ELF-1 (cell line): ENCODE measurements at regions not wholly inside any gene's neighbourhood (a gene's known extent, or its start where the extent isn't known, plus 50 kb on each side); places are given as distances from the start of the nearest gene placed in this dataset.
"Not testable (repeated sequence)": the region's sequence is repeated elsewhere in the genome, so short reads cannot be mapped to it uniquely, and the experiment has no call there.

ENCODE experiments used
- DNase-seq: peaks from one replicate; pipeline ENCODE4 v3.0.0-alpha.2; 2016; ENCODE audit warnings: low read depth, low spot score

GRCh38 chr5:1987471-1987870 is 104.7 kb upstream of the IRX4 start:
- no peak for DNase-seq

- DNase-seq, result no peak
These were observed 103.1 kb upstream of the IRX4 start for GRCh38 chr5:1985781-1986180.

- DNase-seq, result no peak
These were observed 101.4 kb upstream of the IRX4 start for GRCh38 chr5:1983919-1984695.

GRCh38 chr5:1983401-1983800 is 100.7 kb upstream of the IRX4 start:
- no peak for DNase-seq

GRCh38 chr5:1982561-1982960 is 99.8 kb upstream of the IRX4 start:
- not testable (repeated sequence) for DNase-seq

- DNase-seq, result no peak
These were observed 93.4 kb upstream of the IRX4 start for GRCh38 chr5:1975898-1976765.

- DNase-seq, result no peak
These were observed 92.6 kb upstream of the IRX4 start for GRCh38 chr5:1975406-1975715.

- DNase-seq, result no peak
These were observed 92.0 kb upstream of the IRX4 start for GRCh38 chr5:1974501-1975405.

- DNase-seq, result no peak
These were observed 91.4 kb upstream of the IRX4 start for GRCh38 chr5:1974081-1974480.

GRCh38 chr5:1973391-1974013 is 90.8 kb upstream of the IRX4 start:
- no peak for DNase-seq

- DNase-seq, result no peak
These were observed 89.2 kb upstream of the IRX4 start for GRCh38 chr5:1971944-1972343.

- DNase-seq, result no peak
These were observed 85.0 kb upstream of the IRX4 start for GRCh38 chr5:1967736-1968135.

- no peak for DNase-seq
These were observed 83.7 kb upstream of the IRX4 start for GRCh38 chr5:1966461-1966860.

- no peak for DNase-seq
These were observed 83.2 kb upstream of the IRX4 start for GRCh38 chr5:1965925-1966324.

GRCh38 chr5:1963941-1964451 is 81.3 kb upstream of the IRX4 start:
- no peak for DNase-seq

GRCh38 chr5:1963358-1963757 is 80.6 kb upstream of the IRX4 start:
- no peak for DNase-seq

GRCh38 chr5:1962619-1963355 is 80.1 kb upstream of the IRX4 start:
- no peak for DNase-seq

GRCh38 chr5:1961952-1962595 is 79.3 kb upstream of the IRX4 start:
- DNase-seq, result no peak

- no peak for DNase-seq
These were observed 78.7 kb upstream of the IRX4 start for GRCh38 chr5:1961304-1961946.
